ENCODE measurements at regions not wholly inside any gene's neighbourhood (a gene's known extent, or its start where the extent isn't known, plus 50 kb on each side); places are given as distances from the start of the nearest gene placed in this dataset.

DNA sequence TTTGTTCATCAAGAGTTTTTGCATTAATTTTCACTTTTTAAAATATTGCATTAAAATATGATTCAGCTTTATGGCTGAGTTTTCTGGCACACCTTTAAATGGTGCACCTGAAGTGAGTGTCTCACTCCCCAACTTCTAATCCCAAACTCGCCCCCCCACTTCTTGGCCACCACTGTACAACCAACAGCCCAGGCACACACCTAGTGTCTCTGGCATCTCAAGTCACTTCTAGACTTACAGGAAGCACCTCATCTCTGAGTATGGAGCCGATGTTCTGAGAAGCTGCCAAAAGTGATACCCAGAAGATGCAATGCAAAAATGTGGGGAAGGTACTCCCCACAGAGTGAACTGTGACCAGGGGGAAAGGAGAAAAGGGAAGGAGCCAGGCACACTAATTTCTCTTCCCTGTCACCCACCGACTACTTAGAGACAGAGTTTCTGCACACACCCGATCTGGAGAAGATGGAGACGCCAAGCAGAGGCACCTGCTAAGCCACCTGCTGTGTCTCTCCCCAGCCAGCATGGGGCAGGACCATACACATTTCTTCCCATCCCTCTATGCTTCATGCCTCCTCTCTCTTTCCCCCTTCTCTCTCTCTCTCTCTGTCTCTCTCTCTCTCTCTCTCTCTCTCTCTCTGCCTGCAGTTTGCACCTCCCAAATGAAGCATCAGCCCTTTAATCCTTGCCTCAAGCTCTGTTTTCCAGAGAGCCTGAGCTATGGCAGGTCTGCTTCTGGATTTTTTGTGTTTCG, 155.3 kb upstream of the ZNF507 start:
- H3K36me3 ChIP-seq, result no peaks in the 10 kb centered on the region
- no peaks in the 10 kb centered on the region for H3K27me3 ChIP-seq (replicated peaks)
- DNase-seq (ENCODE audit: low read depth in 1 of 2, low spot score in 2 of 2), result peak in 1 of 2 experiments; percentile 8

DNA sequence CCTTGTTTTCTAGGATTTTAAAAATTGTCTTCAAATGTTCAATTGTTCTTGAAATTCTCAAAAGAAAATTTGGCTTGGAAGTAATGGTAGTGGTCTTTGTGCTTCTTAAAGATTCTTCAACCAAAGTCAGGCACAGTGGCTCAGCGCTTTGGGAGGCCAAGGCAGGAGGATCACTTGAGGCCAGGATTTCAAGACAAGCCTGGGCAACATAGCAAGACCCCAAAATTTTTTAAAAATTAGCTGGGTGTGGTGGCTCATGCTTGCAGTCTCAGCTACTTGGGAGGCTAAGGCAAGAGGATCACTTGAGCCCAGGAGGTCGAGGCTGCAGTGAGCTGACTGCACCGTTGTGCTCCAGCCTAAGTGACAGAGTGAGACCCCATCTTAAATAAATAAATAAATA, 153.5 kb upstream of the ZNF507 start:
- H3K27me3 ChIP-seq (replicated peaks), result no peaks in the 10 kb centered on the region
- no peaks in the 10 kb centered on the region for H3K4me1 ChIP-seq (replicated peaks)
- peak in 1 of 2 experiments; percentile 4 for DNase-seq (ENCODE audit: low read depth in 1 of 2, low spot score in 2 of 2)
- H3K9me3 ChIP-seq (replicated peaks), result no peaks in the 10 kb centered on the region
- no peaks in the 10 kb centered on the region for H3K36me3 ChIP-seq
- H3K4me3 ChIP-seq, result no peak overlapping the region
- H3K27ac ChIP-seq, result no peak overlapping the region

More for the DNA sequence above, 155.3 kb upstream of the ZNF507 start:
- Histone ChIP-seq H3K4me1 (replicated peaks) (no peaks in the 10 kb centered on the region), H3K9me3 (replicated peaks) (no peaks in the 10 kb centered on the region), H3K27ac (no peak overlapping the region), H3K4me3 (no peak overlapping the region)

DNA sequence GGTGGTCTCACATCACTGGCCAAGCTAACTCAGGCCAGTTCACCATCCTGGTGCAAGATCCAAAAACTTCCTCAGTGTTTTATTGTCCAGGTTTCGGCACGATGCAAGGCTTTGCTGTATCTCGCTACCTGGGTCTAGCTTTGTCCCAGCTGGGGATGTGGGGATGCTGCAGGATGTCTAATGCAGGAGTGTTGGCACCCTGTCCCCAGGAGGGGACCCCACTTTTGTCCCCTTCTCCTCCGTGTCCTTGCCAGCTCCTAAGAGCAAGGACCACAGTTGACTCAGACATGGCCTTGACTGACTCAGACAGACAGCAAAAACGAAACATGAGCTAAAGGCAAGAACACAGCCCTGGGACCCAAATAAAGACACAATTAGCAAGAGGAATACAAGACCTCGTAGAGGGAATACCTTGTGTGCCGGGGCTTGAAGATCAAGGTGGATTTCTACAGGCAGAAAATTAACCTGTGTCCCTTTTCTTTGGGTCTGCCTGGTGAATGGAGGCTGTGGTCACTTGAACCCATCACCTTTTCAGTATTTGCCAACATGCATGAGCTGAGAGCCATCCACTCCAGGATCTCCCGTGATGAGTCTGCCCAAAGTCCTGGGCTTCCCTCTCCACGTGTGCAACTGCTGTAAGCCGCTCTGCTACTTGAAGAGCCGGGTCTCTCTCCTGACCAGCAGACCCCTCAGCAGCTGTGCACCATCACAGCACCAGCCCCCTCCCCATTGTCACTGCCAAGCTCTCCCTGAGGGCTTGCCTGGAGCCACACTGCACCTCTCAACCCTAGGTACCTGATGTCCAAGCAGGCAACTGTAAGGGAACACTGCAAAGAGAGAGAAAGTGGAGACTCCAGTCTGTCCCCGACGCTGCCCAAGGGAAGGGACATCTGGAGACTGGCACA, 149.5 kb upstream of the ZNF507 start:
- Histone ChIP-seq H3K9me3 (replicated peaks) (no peaks in the 10 kb centered on the region), H3K4me1 (replicated peaks) (no peaks in the 10 kb centered on the region), H3K27ac (no peak overlapping the region), H3K27me3 (replicated peaks) (no peaks in the 10 kb centered on the region), H3K36me3 (no peaks in the 10 kb centered on the region), H3K4me3 (no peak overlapping the region)
- peak in 1 of 2 experiments; percentile 22 for DNase-seq (ENCODE audit: low read depth in 1 of 2, low spot score in 2 of 2)

DNA sequence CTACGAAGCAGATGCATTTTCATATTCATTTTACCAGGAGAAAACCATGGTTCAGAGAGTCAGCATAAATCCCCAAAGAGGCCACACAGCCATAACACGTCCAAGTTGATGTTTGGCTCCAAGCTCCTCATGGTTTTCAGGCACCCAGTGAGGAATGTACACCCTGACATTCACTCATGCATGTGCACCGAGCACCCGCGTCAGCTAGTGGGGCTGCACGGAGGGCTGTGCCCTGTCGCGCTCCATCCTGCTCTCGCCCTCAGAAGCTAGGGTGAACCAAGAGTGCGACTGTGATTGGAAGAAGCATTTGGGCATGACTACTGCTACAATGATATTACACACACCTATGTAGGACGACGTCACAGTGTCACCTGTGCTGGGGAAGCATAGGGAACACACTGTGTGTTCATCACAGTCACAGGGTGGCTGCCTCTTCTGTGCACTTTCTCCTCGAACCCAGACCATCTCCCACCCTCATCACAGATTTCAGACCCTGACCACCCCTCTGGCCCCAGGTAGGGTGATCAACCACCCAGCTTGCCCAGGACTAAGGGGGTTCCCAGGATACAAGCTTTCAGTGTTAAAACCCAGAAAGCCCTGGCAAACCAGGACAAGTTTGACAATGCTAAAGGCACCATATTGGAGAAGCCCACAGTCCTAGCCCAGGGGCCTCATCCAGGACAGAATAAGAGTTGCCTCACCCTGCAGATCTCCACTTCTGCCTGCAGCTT, 148.6 kb upstream of the ZNF507 start:
- no peaks in the 10 kb centered on the region for H3K4me1 ChIP-seq (replicated peaks)
- peak in 1 of 2 experiments; percentile 27 for DNase-seq (ENCODE audit: low read depth in 1 of 2, low spot score in 2 of 2)
- no peaks in the 10 kb centered on the region for H3K9me3 ChIP-seq (replicated peaks)
- H3K27me3 ChIP-seq (replicated peaks), result no peaks in the 10 kb centered on the region
- no peaks in the 10 kb centered on the region for H3K36me3 ChIP-seq
- H3K4me3 ChIP-seq, result no peak overlapping the region
- H3K27ac ChIP-seq, result no peak overlapping the region

DNA sequence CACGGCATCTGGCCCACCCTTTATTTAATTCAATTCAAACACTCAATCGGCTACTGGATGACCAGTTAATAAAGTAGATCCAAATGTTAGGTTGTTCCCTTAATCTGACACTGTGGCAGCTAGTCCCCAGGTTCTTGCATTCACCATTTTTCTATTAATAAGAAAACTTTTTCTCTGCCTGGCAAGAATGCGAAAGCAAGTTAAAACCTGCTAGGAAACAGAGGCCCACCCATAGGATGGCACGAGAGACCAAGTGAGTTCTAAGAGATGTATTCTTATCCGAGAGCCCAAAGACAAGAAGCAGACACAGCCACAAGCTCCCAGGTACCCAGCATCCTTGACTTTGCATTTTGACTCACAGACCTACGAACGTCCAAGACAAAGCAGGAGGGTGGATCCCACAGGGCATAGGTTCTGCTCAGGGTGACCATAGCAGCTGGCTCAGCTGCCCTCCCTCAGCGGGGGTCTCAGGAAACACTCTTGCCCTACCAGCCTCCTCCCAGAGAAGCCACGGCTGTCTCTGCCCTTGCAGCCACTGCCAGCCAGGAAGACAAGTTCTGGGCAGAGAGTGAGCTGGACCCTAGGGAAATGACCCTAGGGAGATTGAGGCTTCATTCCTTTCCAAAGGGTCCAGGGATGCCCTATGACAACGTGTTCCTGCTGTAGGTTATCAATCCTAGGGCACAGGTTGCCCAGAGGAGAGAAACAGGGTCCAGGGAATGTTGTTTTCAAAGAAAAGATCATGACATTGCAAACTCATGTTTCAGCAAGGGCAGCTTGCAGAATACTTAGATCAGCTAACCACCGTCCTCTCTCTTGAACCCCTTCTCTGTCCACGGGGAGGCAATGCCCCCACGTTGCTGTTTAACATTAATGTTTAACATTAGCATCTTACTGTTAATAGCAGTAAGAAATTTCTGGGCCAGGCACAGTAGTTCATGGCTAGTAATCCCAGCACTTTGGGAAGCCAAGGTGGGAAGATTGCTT, 147.2 kb upstream of the ZNF507 start:
- Histone ChIP-seq H3K4me3 (no peak overlapping the region), H3K27me3 (replicated peaks) (no peaks in the 10 kb centered on the region), H3K4me1 (replicated peaks) (no peaks in the 10 kb centered on the region), H3K27ac (no peak overlapping the region), H3K9me3 (replicated peaks) (no peaks in the 10 kb centered on the region), H3K36me3 (no peaks in the 10 kb centered on the region)
- DNase-seq (ENCODE audit: low read depth in 1 of 2, low spot score in 2 of 2), result peak in 1 of 2 experiments; percentile 14

DNA sequence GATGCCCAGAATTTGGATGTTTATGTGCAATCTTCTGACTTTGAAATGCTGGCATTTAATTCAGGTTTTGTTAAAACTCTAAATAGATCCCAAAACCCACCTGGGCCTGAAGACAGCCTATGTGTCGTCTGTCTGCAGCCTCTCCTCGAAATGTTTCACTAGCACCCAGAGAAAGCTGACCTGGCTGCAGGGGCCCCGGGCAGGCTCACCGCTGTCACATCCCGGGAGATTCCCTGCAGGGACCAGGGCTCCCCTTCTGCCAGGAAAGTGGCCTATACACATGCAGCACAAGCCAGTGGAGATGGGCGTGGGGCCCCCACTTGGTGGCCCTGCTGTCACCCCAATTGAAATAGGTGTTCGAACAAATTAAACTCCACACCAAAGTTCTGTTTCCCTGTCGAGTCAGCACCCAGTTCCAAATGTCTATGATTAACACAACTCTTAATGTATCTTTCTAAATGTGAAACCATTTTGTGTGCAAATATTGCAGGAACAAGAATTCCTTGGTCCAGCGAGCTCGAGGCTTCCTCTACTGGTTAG, 145.8 kb upstream of the ZNF507 start:
- DNase-seq (ENCODE audit: low read depth in 1 of 2, low spot score in 2 of 2), result peak in 1 of 2 experiments; percentile 16
- Histone ChIP-seq H3K9me3 (replicated peaks) (no peaks in the 10 kb centered on the region), H3K4me1 (replicated peaks) (no peaks in the 10 kb centered on the region)

DNA sequence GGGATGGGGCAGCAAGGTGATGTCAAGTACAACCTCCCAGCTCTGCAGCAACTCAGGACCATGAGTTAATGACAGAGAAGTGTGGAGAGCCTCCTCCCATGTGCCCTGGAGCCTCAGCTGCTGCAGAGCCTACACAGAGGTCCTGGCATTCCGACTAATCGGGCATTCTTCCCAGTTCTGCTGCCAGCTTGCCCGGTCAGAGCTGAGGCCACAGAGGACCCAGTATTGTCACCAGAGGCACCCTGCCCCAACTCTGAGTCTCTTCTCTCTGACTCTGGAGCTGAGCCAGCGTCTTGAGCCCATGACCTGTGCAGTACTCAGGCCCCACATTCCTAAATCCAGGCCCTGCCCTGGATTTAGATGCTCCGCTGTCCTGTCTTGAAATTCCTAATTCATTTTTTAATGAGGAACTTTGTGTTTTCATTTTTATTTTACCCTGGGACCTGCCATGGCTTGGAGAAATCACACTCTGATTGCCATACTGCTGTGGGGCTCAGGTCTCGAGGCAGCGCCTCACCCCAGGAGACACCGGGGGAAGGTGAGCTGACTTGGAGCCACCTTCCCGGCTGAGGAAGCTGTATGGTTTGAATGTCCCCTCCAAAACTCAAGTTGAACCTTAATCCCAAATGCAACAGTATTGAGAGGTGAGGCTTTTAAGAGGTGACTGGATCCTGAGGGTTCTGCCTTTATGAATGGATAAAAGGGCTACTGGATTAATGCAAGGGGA, 144.9 kb upstream of the ZNF507 start:
- no peaks in the 10 kb centered on the region for H3K27me3 ChIP-seq (replicated peaks)
- no peaks in the 10 kb centered on the region for H3K36me3 ChIP-seq
- H3K9me3 ChIP-seq (replicated peaks), result no peaks in the 10 kb centered on the region
- no peaks in the 10 kb centered on the region for H3K4me1 ChIP-seq (replicated peaks)
- peak in 1 of 2 experiments; percentile 16 for DNase-seq (ENCODE audit: low read depth in 1 of 2, low spot score in 2 of 2)
- H3K4me3 ChIP-seq, result no peak overlapping the region
- H3K27ac ChIP-seq, result no peak overlapping the region

More for the DNA sequence above, 145.8 kb upstream of the ZNF507 start:
- Histone ChIP-seq H3K27ac (no peak overlapping the region), H3K4me3 (no peak overlapping the region), H3K36me3 (no peaks in the 10 kb centered on the region), H3K27me3 (replicated peaks) (no peaks in the 10 kb centered on the region)

DNA sequence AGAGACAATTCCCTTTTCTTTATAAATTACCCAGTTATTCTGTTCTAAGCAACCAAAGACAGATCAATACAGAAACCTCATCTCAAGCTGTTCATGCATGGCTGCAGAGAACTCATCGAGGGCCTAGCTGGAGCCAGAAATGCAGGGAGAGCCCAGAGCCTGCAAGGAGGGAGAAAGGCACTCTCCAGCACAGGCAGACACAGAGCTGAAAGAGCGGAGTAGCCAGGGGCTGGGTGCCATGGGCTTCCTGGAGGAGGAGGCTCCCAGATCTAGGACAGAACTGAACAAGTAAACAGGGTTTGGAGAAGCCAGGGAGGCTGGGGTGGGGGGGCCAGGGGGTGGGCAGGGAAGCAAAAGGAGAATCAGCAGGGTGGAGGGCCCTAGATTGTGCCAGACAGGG, 144.2 kb upstream of the ZNF507 start:
- Histone ChIP-seq H3K9me3 (replicated peaks) (no peaks in the 10 kb centered on the region), H3K36me3 (no peaks in the 10 kb centered on the region), H3K4me3 (no peak overlapping the region), H3K27ac (no peak overlapping the region), H3K27me3 (replicated peaks) (no peaks in the 10 kb centered on the region), H3K4me1 (replicated peaks) (no peaks in the 10 kb centered on the region)
- peak in 1 of 2 experiments; percentile 24 for DNase-seq (ENCODE audit: low read depth in 1 of 2, low spot score in 2 of 2)

DNA sequence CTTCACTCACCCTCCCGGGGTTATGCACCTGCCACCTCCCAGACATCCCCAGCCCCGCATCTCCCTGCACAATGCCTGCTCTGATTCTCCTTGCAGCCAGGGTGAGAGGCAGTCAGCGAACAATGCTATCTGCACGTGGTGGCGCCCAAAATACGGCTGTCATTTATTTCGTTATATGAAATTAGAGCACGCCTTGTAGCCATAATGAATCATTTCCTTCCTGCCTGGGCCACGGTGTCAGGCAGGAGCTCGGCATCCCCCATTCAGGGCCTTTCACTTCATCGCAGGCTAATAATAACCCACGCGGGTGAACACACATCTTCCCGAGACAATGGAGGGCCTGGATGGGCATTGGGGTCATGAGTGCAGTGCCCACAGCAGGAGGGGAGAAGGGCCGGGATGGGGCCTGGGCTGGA, 143.8 kb upstream of the ZNF507 start:
- H3K9me3 ChIP-seq (replicated peaks), result no peaks in the 10 kb centered on the region
- H3K27me3 ChIP-seq (replicated peaks), result no peaks in the 10 kb centered on the region
- DNase-seq (ENCODE audit: low read depth in 1 of 2, low spot score in 2 of 2), result peak in 1 of 2 experiments; percentile 32
- H3K27ac ChIP-seq, result no peak overlapping the region
- no peaks in the 10 kb centered on the region for H3K36me3 ChIP-seq
- H3K4me1 ChIP-seq (replicated peaks), result no peaks in the 10 kb centered on the region
- H3K4me3 ChIP-seq, result no peak overlapping the region

DNA sequence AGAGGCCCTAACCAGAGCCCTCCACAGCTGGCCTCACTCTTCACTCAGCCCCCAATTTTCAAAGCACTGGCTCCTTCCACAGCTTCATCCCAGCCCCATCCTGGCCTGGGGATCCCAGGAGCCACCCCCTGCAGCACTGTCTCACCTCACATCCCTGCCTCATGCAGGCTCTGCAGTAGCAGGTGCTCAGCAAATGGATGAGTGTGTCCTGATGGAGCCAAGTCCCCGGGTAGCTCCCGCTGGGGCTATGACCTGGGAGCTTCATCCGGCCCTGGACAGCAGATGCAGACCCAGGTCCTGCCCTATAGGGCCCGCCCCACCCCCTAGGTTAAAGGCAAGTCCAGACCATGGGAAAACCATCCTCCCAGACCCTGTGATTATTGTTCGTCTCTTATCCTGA, 143.2 kb upstream of the ZNF507 start:
- no peaks in the 10 kb centered on the region for H3K9me3 ChIP-seq (replicated peaks)
- H3K27ac ChIP-seq, result no peak overlapping the region
- no peaks in the 10 kb centered on the region for H3K36me3 ChIP-seq
- H3K4me1 ChIP-seq (replicated peaks), result no peaks in the 10 kb centered on the region
- no peak overlapping the region for H3K4me3 ChIP-seq
- DNase-seq (ENCODE audit: low read depth in 1 of 2, low spot score in 2 of 2), result peak in 1 of 2 experiments; percentile 24
- H3K27me3 ChIP-seq (replicated peaks), result no peaks in the 10 kb centered on the region

DNA sequence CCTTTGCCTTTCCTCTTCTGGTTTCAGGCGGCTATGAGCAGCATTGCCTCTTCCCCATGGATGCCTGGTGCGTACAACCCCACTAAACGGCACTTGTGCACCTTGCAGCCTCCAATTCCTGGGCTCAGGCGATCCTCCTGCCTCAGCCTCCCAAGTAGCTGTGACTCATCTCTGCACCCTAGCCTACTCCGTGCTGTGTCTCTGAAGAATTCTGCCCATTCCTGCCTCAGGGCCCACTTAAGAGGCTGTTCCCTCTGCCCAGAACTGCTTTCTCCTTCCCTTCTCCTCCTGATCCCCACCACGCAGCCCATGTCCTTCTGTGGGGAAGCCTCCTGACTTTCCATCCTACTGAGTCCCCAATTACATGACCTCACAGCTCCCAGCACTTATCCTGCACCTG, 142.2 kb upstream of the ZNF507 start:
- DNase-seq (ENCODE audit: low read depth in 1 of 2, low spot score in 2 of 2), result no peak

DNA sequence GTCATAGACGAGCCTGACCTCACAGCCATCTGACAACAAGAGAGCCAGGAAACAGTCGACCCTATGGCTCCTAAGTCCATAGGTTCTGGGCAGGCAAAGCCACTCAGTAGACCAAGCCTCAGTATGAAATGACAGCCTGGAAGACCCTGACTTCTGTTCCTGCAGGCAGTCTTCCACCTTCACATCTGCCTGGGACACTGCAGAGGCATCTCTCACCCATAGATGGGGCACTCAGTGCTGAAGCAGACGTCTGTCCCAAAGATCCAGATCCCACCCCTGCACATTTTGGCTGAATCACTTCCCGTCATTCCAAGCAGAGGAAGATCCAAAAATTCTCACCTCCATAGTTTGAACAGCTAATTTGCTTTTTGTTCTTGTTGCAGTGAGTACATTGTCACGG, 139.3 kb upstream of the ZNF507 start:
- H3K4me3 ChIP-seq, result no peak overlapping the region
- H3K27me3 ChIP-seq (replicated peaks), result no peaks in the 10 kb centered on the region
- H3K4me1 ChIP-seq (replicated peaks), result no peaks in the 10 kb centered on the region
- no peak for DNase-seq (ENCODE audit: low read depth in 1 of 2, low spot score in 2 of 2)
- H3K36me3 ChIP-seq, result no peaks in the 10 kb centered on the region
- no peaks in the 10 kb centered on the region for H3K9me3 ChIP-seq (replicated peaks)
- H3K27ac ChIP-seq, result no peak overlapping the region

More for the DNA sequence above, 142.2 kb upstream of the ZNF507 start:
- Histone ChIP-seq H3K36me3 (no peaks in the 10 kb centered on the region), H3K4me3 (no peak overlapping the region), H3K27ac (no peak overlapping the region), H3K27me3 (replicated peaks) (no peaks in the 10 kb centered on the region), H3K4me1 (replicated peaks) (no peaks in the 10 kb centered on the region), H3K9me3 (replicated peaks) (no peaks in the 10 kb centered on the region)
